Limb (tissue), 2 donors: ENCODE measurements at regions not wholly inside any gene's neighbourhood (a gene's known extent, or its start where the extent isn't known, plus 50 kb on each side); places are given as distances from the start of the nearest gene placed in this dataset.

Experiments
- DNase-seq, 2 donors: peaks; one replicate each; pipeline ENCODE4 v3.0.0-alpha.2; 2016; ENCODE audit errors: extremely low spot score in 2 of 2

DNA sequence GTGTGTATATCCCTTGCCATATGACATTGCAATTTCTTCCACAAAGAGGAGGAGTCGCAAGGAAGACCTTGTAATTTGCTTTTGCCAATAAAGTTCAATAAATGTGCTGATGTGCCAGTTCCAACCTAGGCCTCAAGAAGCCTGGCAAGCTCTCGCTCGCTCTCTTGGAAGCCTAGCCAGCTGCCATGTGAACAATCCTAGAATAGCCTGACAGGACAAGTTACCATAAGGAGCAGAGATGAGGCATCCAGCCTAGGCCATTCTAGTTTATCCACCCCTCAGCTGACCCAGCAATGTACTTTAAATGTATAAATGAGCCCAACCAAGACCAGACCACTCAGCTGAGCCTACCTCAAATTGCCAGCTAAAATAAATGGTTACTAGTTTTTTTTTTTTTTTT is 145.7 kb upstream of the QRFPR start:
- DNase-seq: no peak

DNA sequence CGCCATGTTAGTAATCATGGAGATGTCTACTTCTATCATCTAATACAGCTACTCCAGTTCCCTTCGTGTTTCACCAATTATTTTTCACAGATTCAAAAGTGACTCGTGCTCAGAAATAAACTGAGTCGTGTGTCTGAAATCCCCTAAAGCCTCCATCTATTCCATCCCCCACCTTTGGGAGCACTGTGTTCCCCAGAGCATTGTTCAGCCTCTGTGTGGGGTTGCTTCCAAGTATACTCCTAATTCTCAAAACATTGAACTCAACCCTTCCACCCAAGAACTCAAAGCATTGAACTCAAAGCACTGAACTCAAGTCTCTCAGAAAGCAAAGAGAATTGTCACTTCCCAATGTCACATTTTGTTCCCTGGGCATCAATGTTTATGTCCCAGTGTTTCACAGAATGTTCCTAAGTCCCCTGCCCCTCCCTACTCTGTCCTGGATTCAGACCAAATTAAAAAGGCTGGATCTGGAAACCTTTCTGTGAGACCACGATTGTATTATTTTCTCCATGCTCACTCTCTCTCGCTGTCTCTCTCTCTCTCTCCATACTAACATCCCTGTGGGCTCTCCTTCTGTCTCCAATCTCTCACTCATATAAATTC is 138.5 kb upstream of the QRFPR start:
- DNase-seq: no peak

DNA sequence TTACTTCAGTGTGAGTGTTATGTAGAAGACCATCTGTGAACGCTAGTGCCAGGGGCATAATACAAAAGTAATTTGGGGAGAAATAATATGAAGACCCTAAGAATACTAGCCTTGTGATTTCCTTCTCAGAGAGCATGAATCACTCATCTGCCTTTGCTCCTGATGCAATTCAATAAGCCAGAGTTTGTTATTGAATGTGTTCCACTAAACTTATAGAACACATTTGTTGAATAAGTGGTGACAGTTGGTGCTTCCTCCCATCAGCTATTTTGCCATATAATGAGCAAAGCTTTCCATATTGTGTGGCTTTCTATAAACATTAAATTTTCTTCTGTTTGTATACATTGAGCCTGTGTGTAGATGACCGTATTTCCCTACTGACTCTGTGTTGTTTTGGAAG is 136.4 kb upstream of the QRFPR start:
- no peak for DNase-seq

DNA sequence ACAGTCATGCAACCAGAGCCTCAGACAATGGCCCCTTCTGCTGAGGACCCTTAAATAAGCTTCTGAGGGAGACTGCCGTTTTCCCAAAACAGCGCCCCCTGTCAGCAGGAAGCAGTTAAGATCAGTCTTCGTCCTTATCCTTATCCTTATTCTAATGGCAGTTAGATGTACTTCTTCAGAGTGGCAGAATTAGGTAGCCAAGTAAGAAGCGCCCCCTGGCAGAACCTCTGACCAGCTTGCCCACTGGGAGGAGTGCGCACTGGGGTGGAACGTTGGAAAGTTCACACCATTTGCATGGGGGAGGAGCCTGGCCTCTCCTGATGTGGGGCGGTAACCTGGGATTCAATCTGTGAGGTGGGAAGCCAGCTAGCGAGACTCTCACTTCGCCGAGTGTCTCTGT is 133.6 kb upstream of the QRFPR start:
- DNase-seq: no peak

DNA sequence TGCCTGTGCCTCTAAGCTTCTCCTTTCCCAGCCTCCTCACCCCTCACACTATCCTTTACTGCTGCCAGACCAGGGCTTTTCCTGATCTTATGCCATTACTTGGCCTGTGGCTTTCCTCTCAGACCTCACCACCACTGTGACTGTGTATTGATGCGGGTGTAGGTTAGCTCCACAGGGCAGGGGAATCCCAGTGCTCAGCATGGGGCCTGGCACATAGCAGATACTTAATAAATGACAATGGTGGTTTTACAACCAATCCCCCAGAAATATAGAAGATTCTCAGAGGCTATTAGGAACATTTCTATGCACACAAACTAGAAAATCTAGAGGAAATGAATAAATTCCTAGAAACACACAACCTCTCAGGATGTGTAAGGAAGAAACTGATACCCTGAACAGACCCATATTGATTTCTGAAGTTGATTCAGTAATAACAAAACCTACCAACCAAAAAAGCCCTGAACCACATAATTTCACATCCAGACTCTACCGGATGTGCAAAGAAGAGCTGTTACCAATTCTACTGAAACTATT is 129.6 kb upstream of the QRFPR start:
- no peak for DNase-seq

DNA sequence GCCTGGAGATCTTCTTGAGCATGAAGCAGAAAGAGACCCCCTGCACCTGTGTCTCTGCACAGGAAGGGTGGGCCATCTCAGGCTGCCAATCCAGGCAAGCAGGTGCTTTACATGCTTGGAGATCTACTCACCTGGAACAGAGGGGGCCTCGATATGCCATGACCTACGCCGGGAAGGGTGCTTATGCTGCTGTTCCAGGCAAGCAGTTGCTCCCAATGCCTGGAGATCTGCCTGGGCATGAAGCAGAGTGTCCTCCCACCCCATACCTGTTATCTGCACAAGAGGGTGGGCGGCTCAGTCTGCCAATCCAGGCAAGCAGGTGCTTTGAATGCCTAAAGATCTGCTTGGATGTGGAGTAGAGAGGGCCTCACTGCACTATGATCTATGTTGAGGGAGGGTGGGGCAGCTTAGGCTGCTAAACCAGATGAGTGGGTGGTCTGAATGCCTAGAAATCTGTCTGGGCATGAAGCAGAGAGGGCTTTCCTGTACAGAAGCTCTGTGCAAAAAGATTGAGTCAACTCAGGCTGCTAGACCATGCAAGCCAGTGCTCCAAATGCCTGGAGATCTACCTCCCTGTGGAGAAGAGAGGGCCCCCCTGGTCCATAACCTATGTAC is 104.5 kb upstream of the QRFPR start:
- DNase-seq: no peak

DNA sequence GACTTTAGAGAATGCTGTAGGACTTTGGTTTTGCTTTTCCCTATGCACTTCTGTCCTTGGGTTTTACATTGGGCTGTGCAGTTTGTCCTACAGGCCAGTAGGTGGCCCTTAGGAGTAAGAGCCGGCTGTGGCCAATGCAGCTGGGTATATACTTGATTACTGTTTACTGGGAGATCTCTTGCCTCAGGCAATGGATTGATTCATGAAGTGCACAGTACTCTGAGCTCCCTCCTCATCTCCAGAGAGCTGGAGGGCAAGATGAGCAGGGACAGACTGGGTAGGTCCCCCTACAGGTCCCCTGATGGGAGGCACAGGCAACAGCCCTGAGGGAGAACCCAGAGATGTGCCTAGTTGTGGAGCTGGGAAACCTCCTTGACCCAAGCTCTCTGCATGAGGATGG is 103.8 kb upstream of the QRFPR start:
- peak in 1 of 2 donors; percentile 10 for DNase-seq

DNA sequence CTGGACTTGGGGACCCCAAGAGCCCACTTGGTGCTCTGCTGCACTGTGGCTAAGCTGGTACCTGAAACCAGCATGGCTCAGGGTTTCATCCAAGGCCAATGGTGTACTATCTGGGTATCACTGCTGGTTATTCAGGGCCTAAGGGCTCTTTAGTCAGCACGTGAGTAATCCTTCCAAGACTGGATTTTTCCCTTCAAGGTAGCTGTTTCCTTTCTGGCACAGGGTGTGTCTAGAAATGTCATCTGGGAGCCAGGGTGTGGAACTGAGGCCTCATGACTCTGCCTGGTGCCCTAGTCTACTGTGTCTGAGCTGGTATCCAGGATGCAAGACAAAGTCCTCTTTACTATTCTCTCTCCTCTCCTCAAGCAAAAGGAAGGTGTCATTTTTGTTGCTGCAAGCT is 99.0 kb upstream of the QRFPR start:
- no peak for DNase-seq

DNA sequence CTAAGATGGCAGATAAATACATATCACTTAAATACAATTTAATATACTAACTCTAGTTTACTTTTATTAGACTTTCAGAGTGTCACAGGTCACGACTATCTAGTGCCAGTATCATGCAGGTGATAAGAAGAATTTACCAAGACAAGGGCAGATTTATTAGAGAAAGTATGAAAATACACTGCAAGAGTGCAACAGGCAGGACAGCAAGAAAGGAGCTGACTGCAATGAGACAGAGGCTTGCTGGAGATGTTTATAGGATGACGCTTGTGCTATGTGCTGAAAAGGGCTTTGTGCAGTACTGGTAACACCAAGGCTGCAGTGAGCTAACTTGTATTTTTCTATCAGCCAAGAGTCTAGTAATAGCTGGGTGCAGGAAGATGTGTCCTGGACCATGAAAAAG is 96.7 kb upstream of the QRFPR start:
- no peak for DNase-seq

DNA sequence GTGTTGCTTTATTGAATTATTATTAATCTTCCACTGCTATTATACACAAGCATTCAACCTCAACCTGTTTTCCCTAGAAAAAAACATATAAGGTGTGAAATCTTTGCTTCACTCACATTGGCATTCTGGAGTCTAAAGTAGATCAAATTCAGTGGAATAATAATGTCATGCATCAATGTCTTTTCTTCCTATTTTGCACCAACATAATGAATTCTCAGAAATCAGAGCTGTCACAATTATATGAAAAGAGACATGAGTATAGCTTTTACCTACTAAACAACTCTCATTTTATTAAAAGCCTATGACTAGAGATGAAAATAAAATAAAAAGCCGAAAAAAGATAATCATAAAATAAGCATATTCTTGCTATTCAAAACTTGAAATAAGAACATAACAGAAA is 96.3 kb upstream of the QRFPR start:
- DNase-seq: no peak

DNA sequence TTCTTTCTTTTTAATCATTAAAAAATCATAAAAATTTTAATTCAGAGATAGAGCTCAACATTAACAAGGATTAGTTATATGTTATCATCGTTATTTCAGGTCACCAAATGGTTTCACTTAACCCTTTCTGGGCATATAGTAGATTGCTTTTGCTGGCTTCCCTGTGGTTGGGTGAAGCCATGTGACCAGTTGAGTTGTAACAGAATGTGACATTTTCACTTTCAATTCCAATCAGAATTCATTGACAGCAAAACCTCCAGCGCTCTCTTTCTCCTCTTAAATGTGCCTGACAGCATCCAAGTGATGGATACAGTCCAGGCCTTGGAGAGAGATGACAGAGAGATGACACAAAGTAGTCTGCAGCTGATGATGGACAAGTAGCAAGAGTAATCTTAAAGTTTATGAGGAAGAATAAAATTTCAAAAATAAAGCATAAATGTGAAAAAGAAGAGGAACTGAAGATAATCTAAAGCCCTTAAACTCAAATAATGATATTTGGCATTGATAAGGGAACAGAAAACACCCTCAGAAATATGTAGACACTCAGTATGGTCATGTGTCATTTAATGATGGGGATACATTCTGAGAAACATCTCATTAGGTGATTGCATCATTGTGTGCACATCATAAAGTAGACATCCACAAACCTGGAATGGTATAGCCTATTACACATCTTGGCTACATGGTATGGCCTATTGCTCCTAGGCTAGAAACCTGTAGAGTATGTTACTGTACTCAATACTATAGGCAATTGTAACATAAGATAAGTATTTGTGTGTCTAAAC is 92.3 kb upstream of the QRFPR start:
- no peak for DNase-seq

DNA sequence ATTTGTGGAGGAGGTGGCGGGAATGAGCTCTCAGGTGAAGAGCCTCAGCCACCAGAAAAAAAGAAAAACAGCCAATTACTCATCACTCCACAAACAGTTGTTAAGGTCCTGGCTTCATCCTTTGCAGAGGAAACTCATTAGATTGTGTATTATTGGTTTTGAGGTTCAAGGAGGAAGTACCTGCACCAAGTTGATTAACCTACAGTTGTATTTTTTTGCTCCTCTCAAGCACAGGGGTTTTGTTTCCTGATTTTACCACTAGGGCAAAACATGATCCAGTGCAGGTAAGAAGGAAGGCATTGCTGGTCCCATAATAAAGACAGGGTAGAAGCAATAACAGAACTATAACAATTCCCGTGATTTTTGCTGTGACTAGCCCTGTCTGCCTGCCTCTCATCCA is 84.0 kb upstream of the QRFPR start:
- no peak for DNase-seq

DNA sequence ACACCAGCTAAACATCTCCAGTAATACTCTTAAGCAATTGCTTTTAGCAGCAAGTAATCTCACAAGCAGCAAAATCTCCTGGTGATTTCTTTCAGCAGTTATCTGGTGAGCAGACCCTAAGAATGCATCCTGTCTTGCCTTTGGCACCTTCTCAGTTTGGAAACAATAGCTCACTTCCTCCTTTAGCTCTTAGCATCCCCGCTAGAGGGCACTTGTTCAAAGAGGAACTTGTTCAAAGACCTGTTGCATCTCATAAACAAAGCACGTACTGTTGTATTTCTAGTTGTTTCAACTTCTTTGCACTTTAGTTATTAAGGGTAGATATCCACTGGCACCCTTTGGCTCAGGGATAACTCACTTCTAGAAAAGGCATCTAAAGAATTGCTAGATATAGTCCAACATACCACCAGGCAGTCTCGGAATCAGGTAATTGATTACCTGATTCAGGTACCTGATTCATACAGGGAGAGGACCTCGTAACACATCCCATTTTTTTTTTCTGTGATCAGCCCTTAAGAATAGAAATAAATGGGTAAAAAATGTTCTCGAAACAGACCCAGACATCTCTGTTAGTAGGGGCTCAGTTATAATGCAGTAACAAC is 81.9 kb upstream of the QRFPR start:
- DNase-seq: peak in 1 of 2 donors; percentile 49

DNA sequence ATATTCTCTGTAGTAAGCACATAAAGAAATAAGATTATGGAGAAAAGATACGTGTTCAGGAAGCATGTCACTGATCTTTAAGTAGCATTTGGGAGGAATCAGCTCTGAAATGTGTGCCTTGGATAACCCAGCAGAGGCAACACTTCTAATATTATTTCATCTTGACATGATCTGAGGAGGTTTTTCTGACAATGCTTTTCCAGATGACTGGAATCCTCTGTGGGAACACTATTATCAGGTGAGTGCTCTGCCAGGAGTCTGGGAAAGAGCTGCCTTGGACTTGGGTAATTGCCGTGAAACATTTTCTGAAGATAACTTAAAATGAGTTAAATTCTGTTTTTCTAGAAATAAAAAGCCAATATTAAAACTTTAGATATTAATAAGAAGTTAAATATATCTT is 78.2 kb upstream of the QRFPR start:
- no peak for DNase-seq

DNA sequence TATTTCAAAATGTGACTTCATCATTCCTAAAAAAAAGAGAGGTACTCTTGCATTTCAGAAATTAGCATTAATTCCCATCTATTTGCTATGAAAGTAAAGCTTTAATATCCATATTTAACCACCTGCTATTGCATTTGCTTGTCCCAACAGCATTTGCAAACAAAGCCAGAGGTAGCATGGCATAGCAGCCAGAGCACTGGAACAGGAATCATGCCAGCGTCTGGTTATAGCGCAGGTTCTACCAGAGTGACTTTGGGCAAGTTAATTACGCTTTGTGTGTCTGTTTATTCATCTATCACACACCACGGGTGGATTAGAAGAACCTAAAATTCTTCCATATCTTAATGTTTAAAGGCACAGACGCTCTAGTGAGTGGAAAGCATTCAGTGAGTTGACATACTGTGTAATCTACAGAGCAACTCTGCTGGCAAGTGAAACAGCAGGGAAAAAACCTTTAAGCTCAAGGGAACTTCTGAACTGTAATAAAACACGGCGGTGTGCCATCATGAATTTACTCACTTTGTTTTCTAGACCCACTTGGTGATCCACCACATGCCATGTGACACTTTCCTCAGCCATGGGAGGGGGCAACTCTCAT is 76.6 kb upstream of the QRFPR start:
- DNase-seq: no peak

DNA sequence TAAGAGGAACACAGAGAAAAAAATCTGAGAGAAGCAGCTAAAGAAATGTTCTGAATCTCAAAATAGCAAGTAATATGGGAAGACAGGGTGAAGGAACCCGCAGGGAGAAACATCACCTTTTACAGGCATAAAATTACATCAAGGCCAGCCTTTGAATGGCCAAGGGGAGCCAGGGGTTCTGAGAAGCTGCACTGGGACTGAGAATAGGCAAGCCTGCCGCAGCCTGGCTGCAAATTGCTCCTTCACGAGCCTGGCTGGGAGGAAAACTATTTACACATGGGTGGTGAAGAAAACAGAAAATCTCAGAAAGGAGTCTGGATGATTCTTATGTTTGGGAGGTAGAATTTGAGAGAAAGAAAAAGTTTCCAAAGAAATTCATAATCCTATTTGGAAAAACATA is 74.5 kb upstream of the QRFPR start:
- no peak for DNase-seq

DNA sequence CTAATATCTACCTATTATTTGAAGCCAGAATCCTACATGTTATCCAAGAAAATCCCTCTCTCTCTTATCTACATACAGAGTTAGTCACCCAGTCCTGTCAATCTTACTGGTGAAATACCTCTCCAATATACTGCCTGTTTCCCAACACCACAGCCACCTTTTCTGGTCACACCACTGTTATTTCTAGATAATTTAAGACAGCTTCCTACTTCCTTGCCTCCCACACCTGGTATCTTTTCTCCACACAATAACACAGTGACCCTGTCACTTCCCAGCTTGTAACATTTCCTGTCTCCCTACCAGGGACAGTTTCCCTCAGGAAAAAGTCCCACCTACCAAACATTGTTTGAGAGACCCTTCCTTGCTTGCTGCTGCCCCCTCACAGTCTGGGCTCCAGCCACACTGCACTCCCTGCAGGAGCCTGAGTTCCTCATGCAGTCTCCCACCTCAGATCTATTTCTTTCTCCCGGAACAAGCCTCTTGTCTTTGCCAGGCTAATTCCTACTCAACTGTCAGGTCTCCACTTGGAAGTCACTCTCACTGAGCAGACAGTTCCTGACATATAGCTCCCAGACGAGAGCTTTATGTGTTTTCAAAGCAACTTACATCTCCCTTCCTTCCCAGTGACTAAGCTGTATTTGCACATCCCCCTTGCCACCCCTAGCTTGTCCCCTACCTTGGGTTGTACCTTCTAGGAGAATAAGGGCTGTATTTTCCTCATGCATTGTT is 73.6 kb upstream of the QRFPR start:
- DNase-seq: no peak

DNA sequence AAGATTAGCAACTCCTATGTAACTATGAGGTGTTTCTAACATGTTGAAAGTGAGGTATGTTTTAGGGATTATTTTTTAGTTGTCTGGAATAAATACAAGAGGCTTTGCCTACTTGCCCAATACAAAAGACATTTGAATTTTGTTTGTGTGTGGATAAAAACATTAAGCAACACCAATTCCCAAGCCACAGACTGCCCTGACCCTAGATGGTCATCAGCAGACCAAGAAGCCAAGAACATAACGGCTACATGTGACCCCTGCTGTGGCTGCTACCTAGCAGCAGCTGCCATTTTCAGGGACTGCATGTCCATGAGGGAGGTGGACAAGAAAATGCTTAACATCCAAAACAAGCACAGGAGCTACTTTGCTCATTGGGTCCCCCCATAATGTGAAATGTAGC is 70.5 kb upstream of the QRFPR start:
- no peak for DNase-seq

DNA sequence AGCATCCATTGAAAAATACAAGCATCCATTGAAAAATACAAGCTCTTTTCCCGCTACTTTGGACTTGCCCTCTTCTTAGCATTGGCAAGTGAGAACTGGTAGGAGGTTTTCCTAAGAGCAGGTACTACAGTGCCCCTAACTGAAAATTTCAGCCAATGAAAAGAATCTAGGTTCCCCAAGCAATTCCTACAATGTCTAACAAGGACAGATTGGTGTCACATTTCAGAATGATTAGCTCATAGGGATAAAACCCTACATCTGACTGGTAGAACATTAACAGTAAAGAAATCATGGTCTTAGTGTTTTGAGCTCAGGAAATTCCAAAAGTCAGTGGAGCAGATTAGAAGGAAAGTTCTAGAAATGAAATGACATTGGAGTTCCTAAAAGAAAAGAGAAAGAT is 68.6 kb upstream of the QRFPR start:
- no peak for DNase-seq

DNA sequence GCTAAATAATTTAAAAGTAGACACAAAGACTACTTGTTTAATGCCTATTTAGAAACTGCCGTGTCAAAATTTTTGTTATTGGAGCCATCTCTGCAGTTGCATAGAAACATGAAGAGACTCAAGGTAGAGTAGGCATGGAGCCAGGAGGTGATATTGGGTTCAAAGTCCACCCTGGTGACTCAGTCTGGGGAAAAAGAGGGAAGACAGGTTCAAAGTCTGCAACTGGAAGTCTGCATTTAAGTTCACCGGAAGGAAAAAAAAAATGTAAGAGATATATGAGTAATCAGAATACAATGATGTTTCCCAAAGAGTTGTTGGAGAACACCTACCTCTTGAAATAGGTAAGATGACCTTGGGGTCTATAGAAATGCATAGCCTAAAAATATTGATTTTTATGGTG is 67.4 kb upstream of the QRFPR start:
- no peak for DNase-seq

DNA sequence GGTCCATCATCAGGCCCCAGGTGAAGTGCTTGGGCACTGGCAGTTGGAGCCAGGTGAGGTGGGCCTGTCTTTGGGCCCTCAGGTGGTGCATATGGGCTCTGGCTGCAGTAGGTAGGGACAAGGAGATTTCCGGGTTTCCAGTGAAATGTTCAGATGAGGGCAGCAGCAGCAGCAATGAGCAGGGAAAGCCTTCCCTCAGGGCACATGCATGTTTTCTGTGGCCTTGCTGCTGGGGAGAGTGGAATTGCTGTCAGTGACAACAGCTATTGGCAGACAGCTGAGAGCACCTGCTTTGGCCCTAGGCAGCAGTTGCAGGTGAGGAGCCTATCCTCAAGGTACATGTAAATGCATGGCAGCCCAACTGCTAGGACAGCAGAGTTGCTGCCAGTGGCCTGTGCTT is 58.9 kb upstream of the QRFPR start:
- no peak for DNase-seq
